Stimulated activated effector memory CD8-positive, alpha-beta T cell treated with anti-CD3 and anti-CD28 coated beads, Interleukin-12 subunit alpha, Interleukin-12 subunit beta, amount 100 ng/mL, for 72 hours (primary cell): ENCODE measurements at regions not wholly inside any gene's neighbourhood (a gene's known extent, or its start where the extent isn't known, plus 50 kb on each side); places are given as distances from the start of the nearest gene placed in this dataset.

Experiments used
- ATAC-seq: fragments of 150-1000 bp; cut with Tn5 transposase; 2 replicates; pipeline ENCODE4 v1.10.0; 2021
- DNase-seq, 2 donors: peaks; one replicate each; pipeline ENCODE4 v3.0.0; 2021 to 2022; ENCODE audit warnings: low spot score in 2 of 2
- H3K27ac Mint-ChIP-seq: one replicate; pipeline ENCODE4 v1.8.0; 2022; ENCODE audit warnings: mild to moderate bottlenecking, mixed read lengths
- H3K36me3 Mint-ChIP-seq: one replicate; pipeline ENCODE4 v1.8.0; 2022; ENCODE audit warnings: mild to moderate bottlenecking, mixed read lengths
- H3K4me1 Mint-ChIP-seq: one replicate; pipeline ENCODE4 v1.8.0; 2022; ENCODE audit warnings: mixed read lengths
- H3K4me3 Mint-ChIP-seq: one replicate; pipeline ENCODE4 v1.8.0; 2022; ENCODE audit warnings: mild to moderate bottlenecking, mixed read lengths
- H3K9me3 Mint-ChIP-seq: one replicate; pipeline ENCODE4 v1.8.0; 2022; ENCODE audit warnings: mixed read lengths

DNA sequence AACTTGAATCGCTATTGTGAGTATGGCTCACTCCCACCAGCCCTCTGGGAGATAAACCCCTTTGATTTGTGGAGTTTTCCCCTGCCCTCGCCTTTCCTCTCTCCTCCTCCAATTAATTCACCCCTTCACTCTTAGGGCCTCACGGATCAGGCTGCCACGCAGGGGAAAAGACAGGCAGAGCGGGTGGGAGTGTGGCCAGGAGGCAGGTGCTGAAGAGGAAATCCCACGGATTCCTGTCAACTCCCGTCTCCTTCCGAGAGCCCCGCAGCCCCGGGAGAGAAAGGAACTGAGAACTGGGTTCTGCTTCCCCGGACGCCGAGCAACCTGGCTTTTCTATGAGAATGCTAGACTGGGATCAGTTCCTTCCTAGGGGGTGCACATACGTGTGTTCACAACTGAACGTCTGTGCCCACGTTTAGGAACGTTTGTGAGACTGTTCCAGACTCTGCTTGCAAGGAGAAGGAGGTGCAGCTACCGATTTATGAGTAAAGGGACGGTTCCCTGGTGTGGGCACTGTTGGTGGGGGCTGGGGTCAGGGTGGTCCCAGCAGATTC is 314.5 kb upstream of the TLE4 start:
- ATAC-seq (no peak), DNase-seq (no peak)
- Mint-ChIP-seq H3K27ac (no peak overlapping the region), H3K4me1 (no peaks in the 10 kb centered on the region), H3K9me3 (no peaks in the 10 kb centered on the region), H3K36me3 (no peaks in the 10 kb centered on the region), H3K4me3 (no peak overlapping the region)

DNA sequence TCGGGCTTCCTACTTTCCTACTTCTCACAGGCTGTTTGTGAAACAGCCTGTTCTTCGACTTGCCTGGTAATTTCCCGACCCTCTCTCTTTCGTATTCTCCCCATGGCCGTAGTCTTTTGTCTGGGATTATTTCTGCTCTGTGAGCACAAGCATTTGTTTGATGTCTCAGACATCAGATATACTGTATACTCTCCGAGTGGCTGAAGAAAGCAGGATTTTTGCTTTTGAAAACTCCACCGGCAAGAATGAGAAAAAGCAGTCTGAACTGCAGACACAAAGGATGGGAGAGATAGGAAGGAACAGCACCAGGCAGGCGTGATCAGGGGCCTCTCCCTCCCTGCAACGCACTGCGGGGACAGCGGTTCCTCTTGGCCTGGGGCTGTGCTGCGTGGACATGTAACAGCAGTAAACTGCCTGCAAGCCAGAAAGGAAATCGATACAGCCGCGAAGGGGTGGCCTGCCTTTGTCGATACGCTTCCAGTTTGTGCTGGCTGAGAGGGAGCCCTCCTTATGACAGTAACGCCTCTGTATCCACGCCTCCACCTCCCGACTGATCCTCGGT is 313.9 kb upstream of the TLE4 start:
- H3K36me3 Mint-ChIP-seq: no peaks in the 10 kb centered on the region
- H3K4me3 Mint-ChIP-seq: no peak overlapping the region
- no peak for DNase-seq
- H3K4me1 Mint-ChIP-seq: no peaks in the 10 kb centered on the region
- ATAC-seq: no peak
- H3K9me3 Mint-ChIP-seq: peaks cover 1% of the 10 kb centered on the region
- no peak overlapping the region for H3K27ac Mint-ChIP-seq

DNA sequence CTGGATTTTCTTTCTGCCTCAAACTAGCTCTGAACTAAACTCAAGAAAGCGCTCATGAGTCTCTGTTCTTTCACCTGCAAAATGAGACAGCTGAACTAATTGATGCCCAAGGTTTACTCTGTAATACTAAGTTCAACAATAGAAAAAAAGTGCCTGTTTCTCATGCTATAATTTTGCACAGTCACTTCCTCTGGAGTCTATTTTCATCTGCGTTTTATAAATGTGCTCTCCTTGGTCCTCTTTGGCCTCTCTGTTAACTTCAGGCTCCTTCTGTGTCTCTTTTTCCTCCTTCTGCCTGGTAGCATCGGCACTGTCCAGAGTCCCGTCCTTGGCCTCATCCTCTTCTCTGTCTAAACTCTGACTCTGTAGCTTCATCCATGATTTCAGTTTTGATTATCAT is 311.9 kb upstream of the TLE4 start:
- Mint-ChIP-seq H3K27ac (no peak overlapping the region), H3K4me3 (no peak overlapping the region), H3K4me1 (no peaks in the 10 kb centered on the region), H3K36me3 (no peaks in the 10 kb centered on the region), H3K9me3 (peaks cover 4% of the 10 kb centered on the region)
- no peak for ATAC-seq
- DNase-seq: no peak

DNA sequence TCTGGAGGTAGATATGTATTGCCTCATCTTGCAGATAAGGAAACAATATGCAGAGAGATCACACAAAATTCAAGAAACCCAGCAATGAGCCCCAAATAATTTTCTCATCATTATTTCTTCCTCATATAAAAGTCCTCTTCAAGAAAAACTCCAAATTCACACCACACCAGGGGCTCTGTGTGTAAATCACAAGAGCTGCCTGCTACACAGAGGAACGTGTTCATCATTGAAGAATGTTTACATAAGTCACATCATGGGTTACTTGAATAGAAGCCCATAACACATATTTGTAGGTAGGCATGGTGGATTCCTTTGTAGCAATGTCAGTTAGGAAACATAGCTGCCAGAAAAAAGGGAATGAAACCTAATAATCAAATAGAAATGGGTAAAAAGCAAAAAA is 308.1 kb upstream of the TLE4 start:
- no peaks in the 10 kb centered on the region for H3K36me3 Mint-ChIP-seq
- H3K4me3 Mint-ChIP-seq: no peak overlapping the region
- DNase-seq (no peak), ATAC-seq (no peak)
- H3K27ac Mint-ChIP-seq: no peak overlapping the region
- H3K9me3 Mint-ChIP-seq: peaks cover 4% of the 10 kb centered on the region
- H3K4me1 Mint-ChIP-seq: no peaks in the 10 kb centered on the region

DNA sequence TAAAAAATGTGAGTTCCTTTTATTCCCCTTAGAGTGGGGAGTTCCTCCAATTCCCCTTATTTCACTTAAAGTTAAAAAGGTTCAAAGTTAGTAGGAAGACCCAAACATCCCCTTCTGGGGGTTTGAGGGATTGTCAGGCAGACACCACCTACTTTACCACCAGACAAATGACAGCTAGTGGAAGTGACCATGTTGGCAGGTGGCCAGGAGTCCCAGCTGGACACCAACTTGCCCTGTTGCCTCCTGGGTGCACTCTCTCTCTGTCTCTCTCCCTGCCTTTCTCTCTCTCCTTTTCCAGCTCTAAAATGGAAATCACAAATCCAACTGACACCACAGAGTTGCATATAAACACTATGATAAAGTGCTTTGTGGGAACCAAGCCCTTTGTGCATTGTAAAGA is 307.7 kb upstream of the TLE4 start:
- DNase-seq: no peak
- H3K36me3 Mint-ChIP-seq: no peaks in the 10 kb centered on the region
- peaks cover 4% of the 10 kb centered on the region for H3K9me3 Mint-ChIP-seq
- no peak overlapping the region for H3K27ac Mint-ChIP-seq
- no peak overlapping the region for H3K4me3 Mint-ChIP-seq
- no peaks in the 10 kb centered on the region for H3K4me1 Mint-ChIP-seq
- ATAC-seq: no peak

DNA sequence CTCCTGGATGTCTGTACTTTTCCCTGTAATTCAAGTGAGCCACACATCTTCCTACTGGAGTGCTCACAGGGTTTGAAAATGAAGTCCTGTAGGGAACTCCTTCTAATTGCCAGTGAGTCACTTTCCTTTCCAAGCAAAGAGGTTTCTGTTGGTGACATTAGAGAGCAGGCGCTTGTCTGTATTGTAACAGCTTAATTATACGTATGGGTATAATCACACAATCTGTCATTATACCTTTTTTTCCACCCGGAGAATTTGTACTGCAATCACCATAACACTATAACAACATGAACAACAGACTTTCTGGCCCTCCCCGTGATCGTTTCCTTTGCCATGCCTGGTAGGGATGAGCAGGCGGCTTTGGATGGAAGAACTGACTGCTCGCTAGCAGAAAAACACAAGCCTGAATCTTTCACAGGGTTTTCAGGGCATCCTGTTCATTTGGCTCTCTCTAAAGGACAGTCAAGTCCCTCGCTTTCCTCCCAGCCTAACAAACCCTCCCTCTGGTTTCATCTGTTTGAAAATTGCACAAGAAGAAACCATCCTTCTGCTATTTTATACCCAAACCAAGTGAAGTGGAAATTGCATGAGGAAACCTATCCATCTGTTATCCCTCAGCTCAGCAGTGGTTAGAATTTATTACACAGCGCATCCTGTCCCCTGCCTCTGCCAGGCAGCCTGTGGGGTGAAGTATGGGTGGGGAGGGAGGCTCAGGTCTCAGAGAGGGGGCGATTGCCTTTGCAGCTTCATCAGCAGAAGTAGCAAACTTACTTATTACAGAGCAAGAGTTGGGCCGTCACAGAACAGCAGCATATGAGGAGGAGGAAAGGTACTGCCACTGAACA is 307.0 kb upstream of the TLE4 start:
- DNase-seq (no peak), ATAC-seq (no peak)
- Mint-ChIP-seq H3K4me1 (no peaks in the 10 kb centered on the region), H3K27ac (no peak overlapping the region), H3K4me3 (no peak overlapping the region), H3K9me3 (peaks cover 4% of the 10 kb centered on the region), H3K36me3 (no peaks in the 10 kb centered on the region)

DNA sequence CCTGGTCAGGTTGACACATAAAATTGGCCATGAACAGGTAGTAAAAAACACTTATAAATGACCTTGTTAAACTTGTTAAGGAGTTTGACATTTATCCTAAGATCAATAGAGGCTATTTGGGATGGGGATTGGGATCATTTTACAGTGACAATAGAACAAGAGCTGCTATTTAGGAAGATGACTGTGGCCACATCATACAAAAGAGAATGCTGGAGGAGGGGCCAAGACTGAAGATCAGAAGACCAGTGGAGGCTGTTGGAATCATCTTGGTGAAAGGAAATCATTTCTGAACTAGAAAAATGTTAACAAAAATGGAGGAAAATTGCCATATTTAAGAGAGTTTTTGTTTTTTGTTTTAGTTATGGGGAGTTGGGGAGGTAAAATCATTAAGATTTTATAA is 304.8 kb upstream of the TLE4 start:
- no peak overlapping the region for H3K4me3 Mint-ChIP-seq
- no peaks in the 10 kb centered on the region for H3K36me3 Mint-ChIP-seq
- ATAC-seq: no peak
- H3K4me1 Mint-ChIP-seq: no peaks in the 10 kb centered on the region
- H3K27ac Mint-ChIP-seq: no peak overlapping the region
- peaks cover 4% of the 10 kb centered on the region for H3K9me3 Mint-ChIP-seq
- no peak for DNase-seq

DNA sequence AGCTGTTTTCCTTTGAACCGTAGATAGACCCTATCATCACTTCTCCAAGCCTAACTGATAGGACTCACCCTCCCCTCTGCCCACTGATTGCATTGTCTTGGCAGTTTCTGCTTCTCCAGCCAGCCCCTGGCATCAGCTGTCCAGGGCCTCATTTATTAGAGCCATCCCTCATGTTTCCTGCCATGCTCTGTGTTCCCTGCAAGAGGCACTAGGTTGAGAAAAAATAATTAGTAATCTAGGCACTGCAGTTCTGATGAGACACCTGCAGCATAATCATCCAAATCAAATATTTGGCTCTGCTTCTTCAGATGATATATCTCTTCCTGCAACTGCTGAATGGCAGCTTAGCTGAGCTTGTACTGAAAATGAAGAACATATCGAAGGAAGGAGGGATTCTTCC is 303.0 kb upstream of the TLE4 start:
- Mint-ChIP-seq H3K4me1 (no peaks in the 10 kb centered on the region), H3K36me3 (no peaks in the 10 kb centered on the region), H3K27ac (no peak overlapping the region), H3K9me3 (peaks cover 3% of the 10 kb centered on the region), H3K4me3 (no peak overlapping the region)
- ATAC-seq (no peak), DNase-seq (no peak)

DNA sequence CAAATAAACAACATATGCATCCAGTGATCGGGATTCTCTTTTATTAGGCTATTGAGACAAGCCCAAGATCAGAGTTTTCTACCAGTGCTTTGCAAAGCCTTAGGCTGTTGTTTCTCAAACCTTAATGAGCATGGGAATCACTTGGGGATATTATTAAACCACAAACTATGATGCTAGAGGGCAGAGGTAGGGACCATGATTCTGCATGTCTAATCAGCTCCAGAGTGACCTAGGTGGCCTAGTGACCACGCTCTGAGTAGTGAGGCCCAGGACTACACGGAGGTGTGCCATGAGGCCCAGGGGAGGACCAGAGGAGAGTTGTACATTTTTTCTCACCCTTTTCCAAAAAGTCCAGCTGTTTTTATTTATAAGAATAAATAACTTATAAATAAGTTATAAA is 298.5 kb upstream of the TLE4 start:
- ATAC-seq (no peak), DNase-seq (no peak)
- Mint-ChIP-seq H3K27ac (no peak overlapping the region), H3K36me3 (no peaks in the 10 kb centered on the region), H3K4me3 (no peak overlapping the region), H3K4me1 (no peaks in the 10 kb centered on the region), H3K9me3 (peaks cover 3% of the 10 kb centered on the region)

DNA sequence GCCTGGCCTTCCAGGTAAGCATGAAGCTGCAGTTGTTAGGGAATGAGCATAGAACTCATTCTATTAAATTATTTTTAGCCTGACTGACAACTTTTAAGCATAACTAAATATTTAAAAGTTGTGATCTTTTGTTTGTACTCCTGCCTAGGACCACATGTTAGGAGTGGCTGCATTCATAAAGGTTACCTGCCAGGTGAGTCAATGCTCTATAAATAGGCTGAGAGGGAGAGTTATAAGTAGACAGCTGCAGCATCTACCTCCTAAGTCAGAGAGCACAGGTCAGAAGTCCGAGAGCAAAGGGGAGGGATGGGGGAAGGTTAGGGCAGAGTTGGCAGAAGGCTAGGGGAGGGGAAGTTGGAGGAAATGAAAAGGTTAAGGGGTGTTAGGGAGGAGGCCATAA is 292.4 kb upstream of the TLE4 start:
- Mint-ChIP-seq H3K4me3 (no peak overlapping the region), H3K36me3 (no peaks in the 10 kb centered on the region), H3K27ac (no peak overlapping the region), H3K4me1 (no peaks in the 10 kb centered on the region), H3K9me3 (no peaks in the 10 kb centered on the region)
- ATAC-seq: no peak
- no peak for DNase-seq

DNA sequence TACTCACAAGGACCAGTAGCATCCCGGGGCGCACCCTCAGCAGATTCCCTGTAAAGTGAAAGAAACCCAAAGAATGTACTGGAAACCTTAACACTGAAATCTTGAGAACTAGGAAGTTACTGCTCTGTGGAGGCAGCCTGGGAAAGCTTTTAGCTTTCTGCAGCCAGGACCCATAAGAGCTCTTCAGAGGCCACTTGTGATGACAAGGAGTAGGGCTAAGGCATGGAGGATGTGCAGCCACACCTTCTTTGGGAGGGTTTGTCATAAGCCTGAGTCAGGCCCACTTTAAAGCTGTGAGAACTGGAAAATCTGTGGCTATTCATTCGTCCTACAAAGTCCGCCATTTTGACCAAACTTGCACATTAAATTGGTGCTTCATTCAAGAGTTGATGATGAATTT is 291.1 kb upstream of the TLE4 start:
- no peak for ATAC-seq
- Mint-ChIP-seq H3K4me1 (no peaks in the 10 kb centered on the region), H3K36me3 (no peaks in the 10 kb centered on the region), H3K27ac (no peak overlapping the region), H3K9me3 (no peaks in the 10 kb centered on the region), H3K4me3 (no peak overlapping the region)
- no peak for DNase-seq

DNA sequence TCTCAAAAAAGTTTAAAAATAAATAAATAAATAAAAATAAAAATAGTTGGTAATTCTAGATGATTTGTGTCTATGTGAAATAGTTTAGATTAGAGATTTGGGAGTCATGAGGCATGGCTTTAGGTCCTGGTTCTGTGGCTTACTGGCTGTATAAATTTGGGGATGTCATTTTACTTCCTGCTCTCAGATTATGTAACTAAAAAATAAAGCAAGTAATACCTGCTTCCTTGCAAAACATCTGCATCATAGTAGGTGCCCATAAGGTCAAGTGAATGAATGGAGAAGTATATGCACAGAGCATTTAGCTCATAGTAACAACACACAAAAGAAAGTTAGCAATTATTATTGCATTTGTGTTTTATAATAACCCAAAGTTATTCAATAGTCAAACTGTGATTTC is 287.7 kb upstream of the TLE4 start:
- H3K9me3 Mint-ChIP-seq: no peaks in the 10 kb centered on the region
- H3K27ac Mint-ChIP-seq: no peak overlapping the region
- H3K36me3 Mint-ChIP-seq: no peaks in the 10 kb centered on the region
- DNase-seq (no peak), ATAC-seq (no peak)
- H3K4me1 Mint-ChIP-seq: no peaks in the 10 kb centered on the region
- H3K4me3 Mint-ChIP-seq: no peak overlapping the region

DNA sequence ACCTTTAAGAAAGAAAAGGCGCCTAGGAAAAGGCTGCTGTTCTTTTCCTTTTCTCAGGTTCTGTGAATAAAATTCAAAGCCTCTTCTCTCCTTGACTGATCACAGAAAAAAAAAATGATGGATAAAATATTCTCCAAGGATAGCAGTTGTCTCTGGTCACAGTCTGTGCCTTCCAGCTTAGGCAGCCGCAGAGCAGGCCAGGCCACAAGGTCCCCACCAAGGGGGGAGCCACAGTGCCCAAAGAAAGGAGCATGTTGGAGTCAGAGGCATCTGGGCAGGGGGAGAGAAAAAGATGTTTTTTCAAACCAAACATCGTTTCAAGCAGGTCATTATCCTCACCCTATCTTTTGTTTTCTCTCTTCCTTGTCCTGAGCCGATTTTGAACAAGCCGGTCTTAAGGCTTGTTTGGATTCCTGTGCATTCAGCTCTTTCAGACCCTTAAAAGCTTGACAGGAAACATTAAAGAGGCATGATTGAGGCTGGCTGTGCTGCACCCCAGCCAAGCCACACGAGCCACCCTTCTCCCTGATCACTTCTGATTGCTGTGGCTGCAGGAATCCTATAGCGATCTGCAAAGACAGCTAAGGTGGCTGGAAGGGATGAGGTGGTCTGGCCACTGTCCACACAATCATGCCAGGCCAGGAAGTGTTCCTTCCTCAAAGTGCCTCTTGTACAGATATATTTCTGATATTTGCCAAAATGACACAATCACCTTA is 284.6 kb upstream of the TLE4 start:
- Mint-ChIP-seq H3K4me1 (no peaks in the 10 kb centered on the region), H3K9me3 (no peaks in the 10 kb centered on the region), H3K27ac (no peak overlapping the region), H3K4me3 (no peak overlapping the region), H3K36me3 (no peaks in the 10 kb centered on the region)
- ATAC-seq (peak; percentile 29), DNase-seq (no peak)

DNA sequence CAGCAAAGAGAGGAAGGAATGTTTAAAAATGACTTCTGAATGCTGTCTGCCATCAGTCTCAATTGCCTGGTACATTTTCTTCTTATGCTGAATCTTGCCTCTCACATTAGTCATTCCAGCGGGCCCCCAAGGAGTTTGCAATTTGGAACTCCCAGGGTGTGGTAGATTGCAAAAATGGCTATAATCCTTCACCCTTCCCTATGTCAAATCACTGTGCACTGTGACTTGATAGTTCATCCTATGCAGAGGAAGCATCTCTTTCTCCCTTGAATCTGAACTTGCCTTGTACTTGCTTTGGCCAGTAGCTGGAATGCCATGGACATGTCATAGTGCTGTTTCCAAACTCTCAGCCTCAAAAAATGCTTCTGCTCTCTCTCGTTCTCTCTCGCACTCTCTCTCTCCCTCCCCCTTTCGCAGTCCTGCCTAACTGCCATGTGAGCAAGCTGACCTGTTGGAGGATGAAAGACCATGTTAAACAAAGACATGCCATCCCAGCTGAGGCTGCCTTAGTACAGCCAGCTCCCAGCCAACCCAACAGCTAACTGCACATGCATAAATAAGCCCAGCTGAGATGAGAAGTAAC is 284.0 kb upstream of the TLE4 start:
- ATAC-seq (no peak), DNase-seq (no peak)
- H3K9me3 Mint-ChIP-seq: no peaks in the 10 kb centered on the region
- H3K4me3 Mint-ChIP-seq: no peak overlapping the region
- H3K4me1 Mint-ChIP-seq: no peaks in the 10 kb centered on the region
- H3K27ac Mint-ChIP-seq: no peak overlapping the region
- no peaks in the 10 kb centered on the region for H3K36me3 Mint-ChIP-seq

DNA sequence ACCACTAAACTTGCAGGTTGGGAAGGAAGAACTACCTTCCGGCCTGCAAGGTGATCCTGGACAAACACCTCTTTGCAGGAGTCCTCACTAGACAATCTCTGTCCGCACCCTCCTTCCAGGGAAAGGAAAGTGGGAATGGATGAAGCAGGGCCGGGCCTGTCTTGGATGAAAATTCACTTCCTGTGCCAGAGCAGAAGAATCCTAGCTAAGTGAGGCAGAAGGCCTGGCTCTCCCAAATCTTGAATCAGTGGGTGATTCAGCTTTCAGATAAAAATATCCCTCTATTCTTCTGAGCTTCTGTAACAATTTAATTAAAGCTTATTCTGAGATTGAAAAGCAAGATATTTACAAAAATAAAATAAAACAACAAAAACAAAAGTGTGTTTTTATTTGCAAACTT is 281.9 kb upstream of the TLE4 start:
- no peaks in the 10 kb centered on the region for H3K36me3 Mint-ChIP-seq
- no peaks in the 10 kb centered on the region for H3K4me1 Mint-ChIP-seq
- H3K9me3 Mint-ChIP-seq: no peaks in the 10 kb centered on the region
- ATAC-seq (no peak), DNase-seq (no peak)
- no peak overlapping the region for H3K4me3 Mint-ChIP-seq
- no peak overlapping the region for H3K27ac Mint-ChIP-seq
